BJ (cell line): ENCODE measurements at regions not wholly inside any gene's neighbourhood (a gene's known extent, or its start where the extent isn't known, plus 50 kb on each side); places are given as distances from the start of the nearest gene placed in this dataset.

Experiments used
- CTCF ChIA-PET: fragments of 350-600 bp; formaldehyde crosslinking; extraction: SDS; loops from one replicate; lab custom pipeline; 2021; ENCODE audit warnings: antibody characterized with exemption, inconsistent platforms; lab: Yijun Ruan, JAX
- POLR2A ChIA-PET: fragments of 300-600 bp; sonication (Branson Sonifier 250); formaldehyde crosslinking; extraction: SDS; loops from one replicate; lab custom pipeline; 2021; ENCODE audit warnings: antibody characterized with exemption; lab: Charles Lee
- DNase-seq: peaks from one replicate; pipeline ENCODE4 v3.0.0-alpha.2; 2011; ENCODE audit warnings: low read depth
- H3K27me3 ChIP-seq: 2 replicates; pipeline ENCODE4 v1.6.0; 2011; ENCODE audit warnings: low read length; ENCODE audit not compliant: control insufficient read depth, insufficient read depth
- H3K36me3 ChIP-seq: 2 replicates; pipeline ENCODE4 v1.5.1; 2011; ENCODE audit warnings: low read length; ENCODE audit not compliant: control insufficient read depth, insufficient read depth
- H3K4me3 ChIP-seq: 2 replicates; pipeline ENCODE4 v1.5.1; 2011; ENCODE audit warnings: low read depth, mild to moderate bottlenecking, control low read depth, low read length
- TF ChIP-seq, protein P1 (sequence below): IDR thresholded peaks from 2 replicates; pipeline ENCODE4 v1.5.1; 2011; ENCODE audit warnings: low read depth, mild to moderate bottlenecking, control low read depth, inconsistent platforms, low read length, moderate library complexity; ENCODE audit not compliant: insufficient read depth

DNA sequence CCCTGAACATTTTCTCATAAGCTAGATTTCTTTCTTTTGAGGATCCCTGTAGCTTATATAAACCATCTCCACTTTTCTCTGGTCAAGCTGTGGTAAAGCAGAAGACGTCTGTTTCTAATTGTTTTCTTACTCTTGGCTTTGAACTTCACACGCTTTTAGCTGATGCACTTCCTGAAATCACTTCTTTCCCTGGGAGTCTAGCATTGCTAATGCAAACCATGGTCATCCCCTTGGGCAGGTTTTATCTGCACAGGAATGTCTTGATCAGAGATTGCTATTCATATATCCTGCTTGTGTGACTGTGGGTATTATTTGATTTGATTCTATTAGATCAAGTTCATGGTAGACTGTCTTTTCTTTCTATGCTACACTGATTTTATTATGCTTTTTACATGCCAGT is 199.2 kb upstream of the POU2AF2 start:
- no peak overlapping the region for H3K4me3 ChIP-seq
- peak; percentile 25 for DNase-seq
- CTCF ChIA-PET, result no interaction called here
- POLR2A ChIA-PET, result no interaction called here
- no peaks in the 10 kb centered on the region for H3K36me3 ChIP-seq
- TF ChIP-seq, protein P1, sequence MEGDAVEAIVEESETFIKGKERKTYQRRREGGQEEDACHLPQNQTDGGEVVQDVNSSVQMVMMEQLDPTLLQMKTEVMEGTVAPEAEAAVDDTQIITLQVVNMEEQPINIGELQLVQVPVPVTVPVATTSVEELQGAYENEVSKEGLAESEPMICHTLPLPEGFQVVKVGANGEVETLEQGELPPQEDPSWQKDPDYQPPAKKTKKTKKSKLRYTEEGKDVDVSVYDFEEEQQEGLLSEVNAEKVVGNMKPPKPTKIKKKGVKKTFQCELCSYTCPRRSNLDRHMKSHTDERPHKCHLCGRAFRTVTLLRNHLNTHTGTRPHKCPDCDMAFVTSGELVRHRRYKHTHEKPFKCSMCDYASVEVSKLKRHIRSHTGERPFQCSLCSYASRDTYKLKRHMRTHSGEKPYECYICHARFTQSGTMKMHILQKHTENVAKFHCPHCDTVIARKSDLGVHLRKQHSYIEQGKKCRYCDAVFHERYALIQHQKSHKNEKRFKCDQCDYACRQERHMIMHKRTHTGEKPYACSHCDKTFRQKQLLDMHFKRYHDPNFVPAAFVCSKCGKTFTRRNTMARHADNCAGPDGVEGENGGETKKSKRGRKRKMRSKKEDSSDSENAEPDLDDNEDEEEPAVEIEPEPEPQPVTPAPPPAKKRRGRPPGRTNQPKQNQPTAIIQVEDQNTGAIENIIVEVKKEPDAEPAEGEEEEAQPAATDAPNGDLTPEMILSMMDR, result no peak
- H3K27me3 ChIP-seq, result no peaks in the 10 kb centered on the region

DNA sequence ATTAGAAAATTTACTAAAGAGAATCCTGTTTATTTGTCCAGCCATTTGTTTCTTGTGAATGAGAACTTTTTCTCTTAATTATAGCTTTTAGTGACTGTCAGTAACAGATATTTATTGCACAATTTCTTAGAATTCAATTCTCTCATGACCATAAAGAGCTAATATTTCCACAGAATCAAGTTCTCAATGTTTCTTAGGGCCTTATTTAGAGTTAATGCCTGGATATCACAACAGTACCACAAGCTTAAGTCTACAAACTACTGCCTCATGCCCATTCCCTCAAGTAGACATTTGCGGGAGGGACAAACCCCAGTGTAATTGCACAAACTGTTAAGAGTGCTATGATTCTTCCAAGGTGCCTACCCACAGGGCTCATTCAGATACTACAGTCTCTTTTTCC is 199.7 kb upstream of the POU2AF2 start:
- Histone ChIP-seq H3K36me3 (no peaks in the 10 kb centered on the region), H3K4me3 (no peak overlapping the region), H3K27me3 (no peaks in the 10 kb centered on the region)
- CTCF ChIA-PET, result no interaction called here
- TF ChIP-seq, protein P1, result no peak
- POLR2A ChIA-PET, result no interaction called here
- DNase-seq, result no peak

- Histone ChIP-seq H3K4me3 (no peak overlapping the region), H3K27me3 (no peaks in the 10 kb centered on the region), H3K36me3 (no peaks in the 10 kb centered on the region)
- TF ChIP-seq, protein P1, result no peak
- POLR2A ChIA-PET, result no interaction called here
- DNase-seq, result no peak
- CTCF ChIA-PET, result interaction anchor here (0.9 kb wide), 1 partner anchor 332 kb away, joined by 4 read pairs; no protein-coding TSS in a partner anchor
Observed at GRCh38 chr11:111045407-111045803, 200.1 kb upstream of the POU2AF2 start.

- H3K27me3 ChIP-seq, result no peaks in the 10 kb centered on the region
- no peaks in the 10 kb centered on the region for H3K36me3 ChIP-seq
- TF ChIP-seq, protein P1, result no peak
- ChIA-PET CTCF (interaction anchor here (0.9 kb wide), 1 partner anchor 332 kb away, joined by 4 read pairs; no protein-coding TSS in a partner anchor), POLR2A (no interaction called here)
- DNase-seq, result no peak
- H3K4me3 ChIP-seq, result no peak overlapping the region
Observed at GRCh38 chr11:111044751-111045406, 200.6 kb upstream of the POU2AF2 start.

DNA sequence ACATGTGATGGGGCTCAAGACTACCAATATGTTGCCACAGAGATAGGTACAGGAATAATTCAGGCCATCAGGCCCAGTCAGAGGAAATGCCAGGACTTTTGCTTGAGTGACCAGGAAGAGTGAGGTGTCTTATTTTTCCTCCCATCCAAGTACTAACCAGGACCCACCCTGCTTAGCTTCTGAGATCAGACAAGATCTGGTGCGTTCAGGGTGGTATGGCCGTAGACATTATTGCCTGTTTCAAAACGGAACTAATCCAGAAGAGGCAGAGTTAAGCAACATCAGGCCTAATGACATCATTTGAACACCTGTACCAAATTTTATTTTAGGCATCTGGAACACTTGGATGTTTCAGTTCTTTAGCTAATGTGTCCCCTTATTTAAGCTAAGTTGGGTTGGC is 205.5 kb upstream of the POU2AF2 start:
- DNase-seq, result no peak
- ChIA-PET POLR2A (no interaction called here), CTCF (interaction anchor here (0.6 kb wide), 1 partner anchor 467 kb away, joined by 3 read pairs; no protein-coding TSS in a partner anchor)
- Histone ChIP-seq H3K36me3 (no peaks in the 10 kb centered on the region), H3K4me3 (no peak overlapping the region), H3K27me3 (no peaks in the 10 kb centered on the region)
- TF ChIP-seq, protein P1, result no peak
